GM18507 (cell line): ENCODE measurements at regions not wholly inside any gene's neighbourhood (a gene's known extent, or its start where the extent isn't known, plus 50 kb on each side); places are given as distances from the start of the nearest gene placed in this dataset.
"Not testable (repeated sequence)": the region's sequence is repeated elsewhere in the genome, so short reads cannot be mapped to it uniquely, and the experiment has no call there.

Experiments used
- DNase-seq: peaks from one replicate; pipeline ENCODE4 v3.0.0; 2011; ENCODE audit warnings: low read depth; ENCODE audit not compliant: insufficient read length; ENCODE audit errors: extremely low spot score
- FAIRE-seq: peaks from 2 replicates; lab custom pipeline; 2011; peaks lifted over from hg19 to GRCh38; lab: Jason Lieb, UNC

- FAIRE-seq (no peak), DNase-seq (no peak)
Observed at GRCh38 chr4:117637347-117637746, 396.9 kb upstream of the NDST3 start.

- DNase-seq: no peak
- FAIRE-seq: no peak
Observed at GRCh38 chr4:117640836-117641235, 393.4 kb upstream of the NDST3 start.

GRCh38 chr4:117641519-117641918 is 392.8 kb upstream of the NDST3 start:
- DNase-seq: no peak
- FAIRE-seq: no peak

- FAIRE-seq (no peak), DNase-seq (no peak)
Observed at GRCh38 chr4:117654079-117654478, 380.2 kb upstream of the NDST3 start.

- FAIRE-seq (no peak), DNase-seq (no peak)
Observed at GRCh38 chr4:117660668-117661067, 373.6 kb upstream of the NDST3 start.

- DNase-seq: no peak
- no peak for FAIRE-seq
Observed at GRCh38 chr4:117661091-117662072, 372.9 kb upstream of the NDST3 start.

GRCh38 chr4:117664706-117665444 is 369.4 kb upstream of the NDST3 start:
- FAIRE-seq (no peak), DNase-seq (no peak)

GRCh38 chr4:117676153-117676552 is 358.1 kb upstream of the NDST3 start:
- DNase-seq (no peak), FAIRE-seq (no peak)

GRCh38 chr4:117678861-117679260 is 355.4 kb upstream of the NDST3 start:
- FAIRE-seq (no peak), DNase-seq (no peak)

GRCh38 chr4:117691572-117692351 is 342.5 kb upstream of the NDST3 start:
- no peak for FAIRE-seq

GRCh38 chr4:117692538-117692937 is 341.7 kb upstream of the NDST3 start:
- DNase-seq (no peak), FAIRE-seq (no peak)

More at GRCh38 chr4:117691572-117692351, 342.5 kb upstream of the NDST3 start:
- DNase-seq: no peak

GRCh38 chr4:117699595-117699994 is 334.7 kb upstream of the NDST3 start:
- no peak for FAIRE-seq
- no peak for DNase-seq

GRCh38 chr4:117700111-117700892 is 334.0 kb upstream of the NDST3 start:
- no peak for DNase-seq
- FAIRE-seq: no peak

GRCh38 chr4:117702353-117702752 is 331.9 kb upstream of the NDST3 start:
- DNase-seq: no peak
- no peak for FAIRE-seq

- FAIRE-seq (no peak), DNase-seq (no peak)
Observed at GRCh38 chr4:117704721-117705120, 329.6 kb upstream of the NDST3 start.

- FAIRE-seq: no peak
Observed at GRCh38 chr4:117740736-117741135, 293.6 kb upstream of the NDST3 start.

GRCh38 chr4:117745379-117745778 is 288.9 kb upstream of the NDST3 start:
- not testable (repeated sequence) for FAIRE-seq, DNase-seq

More at GRCh38 chr4:117740736-117741135, 293.6 kb upstream of the NDST3 start:
- DNase-seq: no peak

GRCh38 chr4:117755438-117755837 is 278.8 kb upstream of the NDST3 start:
- no peak for DNase-seq
- no peak for FAIRE-seq

GRCh38 chr4:117768610-117769009 is 265.7 kb upstream of the NDST3 start:
- FAIRE-seq: no peak
- no peak for DNase-seq
